ENCODE measurements at regions not wholly inside any gene's neighbourhood (a gene's known extent, or its start where the extent isn't known, plus 50 kb on each side); places are given as distances from the start of the nearest gene placed in this dataset.

- TF ChIP-seq POLR2A (IDR thresholded peaks at IDR 0.05; ENCODE audit: low read depth, low read length) (no peak), POLR2AphosphoS5 (IDR thresholded peaks at IDR 0.05; ENCODE audit: low read depth, low read length) (no peak), TAF1 (IDR thresholded peaks at IDR 0.05; ENCODE audit: low read depth, low read length) (no peak), PAX5 (IDR thresholded peaks at IDR 0.05; ENCODE audit: insufficient read depth, low read length, severe bottlenecking) (no peak), SPI1 (IDR thresholded peaks at IDR 0.05; ENCODE audit: low read depth, low read length) (no peak)
These were observed 136.6 kb upstream of the CIBAR2 start for GRCh38 chr16:85248857-85249256.

Measured in GM12891 (cell line).